NCI-H2107 treated with DMSO at 0.1 percent for 48 hours (cell line): ENCODE measurements at regions not wholly inside any gene's neighbourhood (a gene's known extent, or its start where the extent isn't known, plus 50 kb on each side); places are given as distances from the start of the nearest gene placed in this dataset.

Source experiments
- DNase-seq: peaks from one replicate; lab custom pipeline; 2025; ENCODE audit not compliant: unreplicated experiment; lab: John Stamatoyannopoulos, UW

- no peak for DNase-seq
Observed at GRCh38 chr12:20174528-20175175, 193.7 kb upstream of the PDE3A start.

- DNase-seq = no peak
Observed at GRCh38 chr12:20175704-20176388, 192.5 kb upstream of the PDE3A start.

- no peak for DNase-seq
Observed at GRCh38 chr12:20181416-20182180, 186.7 kb upstream of the PDE3A start.

GRCh38 chr12:20183563-20183962, 184.8 kb upstream of the PDE3A start:
- DNase-seq = no peak

GRCh38 chr12:20184514-20184913, 183.8 kb upstream of the PDE3A start:
- DNase-seq = no peak

- no peak for DNase-seq
Observed at GRCh38 chr12:20187456-20187855, 180.9 kb upstream of the PDE3A start.

GRCh38 chr12:20188930-20189653, 179.2 kb upstream of the PDE3A start:
- no peak for DNase-seq

- no peak for DNase-seq
Observed at GRCh38 chr12:20189767-20190166, 178.6 kb upstream of the PDE3A start.

- no peak for DNase-seq
Observed at GRCh38 chr12:20194171-20194570, 174.2 kb upstream of the PDE3A start.

GRCh38 chr12:20196767-20197166, 171.6 kb upstream of the PDE3A start:
- no peak for DNase-seq

GRCh38 chr12:20197411-20197810, 170.9 kb upstream of the PDE3A start:
- DNase-seq = no peak

GRCh38 chr12:20199780-20200179, 168.6 kb upstream of the PDE3A start:
- no peak for DNase-seq

GRCh38 chr12:20201733-20202132, 166.6 kb upstream of the PDE3A start:
- no peak for DNase-seq

GRCh38 chr12:20205854-20206253, 162.5 kb upstream of the PDE3A start:
- no peak for DNase-seq

GRCh38 chr12:20206410-20206809, 161.9 kb upstream of the PDE3A start:
- no peak for DNase-seq

GRCh38 chr12:20210621-20211215, 157.6 kb upstream of the PDE3A start:
- DNase-seq = no peak

GRCh38 chr12:20211541-20211940, 156.8 kb upstream of the PDE3A start:
- no peak for DNase-seq

- DNase-seq = no peak
Observed at GRCh38 chr12:20211981-20212421, 156.3 kb upstream of the PDE3A start.

GRCh38 chr12:20212658-20213555, 155.4 kb upstream of the PDE3A start:
- no peak for DNase-seq
